ENCODE measurements at regions not wholly inside any gene's neighbourhood (a gene's known extent, or its start where the extent isn't known, plus 50 kb on each side); places are given as distances from the start of the nearest gene placed in this dataset.
A peak's percentile ranks its signal among the peaks of the same experiment; 100 is the strongest.

- DNase-seq (ENCODE audit: low read depth, low spot score), result no peak
- H3K36me3 ChIP-seq (ENCODE audit: control insufficient read depth, insufficient read depth, low read length), result no peaks in the 10 kb centered on the region
- no peaks in the 10 kb centered on the region for H3K4me1 ChIP-seq (ENCODE audit: control insufficient read depth, insufficient read depth, low read length)
- WGBS (ENCODE audit: insufficient coverage, insufficient read length), result 100% methylated on average over 1 of the region's 6 CpGs
- no peak overlapping the region for H3K27ac ChIP-seq (ENCODE audit: low read length)
- H3K4me3 ChIP-seq (ENCODE audit: low read length), result no peak overlapping the region
- no peaks in the 10 kb centered on the region; the same call in 1 of the 2 replicates for H3K9me3 ChIP-seq (ENCODE audit: control insufficient read depth, insufficient read depth, low read length)
- H3K27me3 ChIP-seq (ENCODE audit: control insufficient read depth, insufficient read depth, low read length), result no peaks in the 10 kb centered on the region
These were observed 642.2 kb downstream of the IQCM start for GRCh38 chr4:149173241-149174013.

GRCh38 chr4:149168645-149169044 lies 647.0 kb downstream of the IQCM start:
- H3K27me3 ChIP-seq (ENCODE audit: control insufficient read depth, insufficient read depth, low read length), result no peaks in the 10 kb centered on the region
- WGBS (ENCODE audit: insufficient coverage, insufficient read length), result no CpG with 5 or more reads among the region's 2 CpGs
- H3K4me3 ChIP-seq (ENCODE audit: low read length), result no peak overlapping the region
- DNase-seq (ENCODE audit: low read depth, low spot score), result no peak
- H3K9me3 ChIP-seq (ENCODE audit: control insufficient read depth, insufficient read depth, low read length), result no peaks in the 10 kb centered on the region; the same call in 1 of the 2 replicates
- no peaks in the 10 kb centered on the region for H3K36me3 ChIP-seq (ENCODE audit: control insufficient read depth, insufficient read depth, low read length)
- H3K4me1 ChIP-seq (ENCODE audit: control insufficient read depth, insufficient read depth, low read length), result no peaks in the 10 kb centered on the region; the same call in 1 of the 2 replicates
- H3K27ac ChIP-seq (ENCODE audit: low read length), result no peak overlapping the region

DNA sequence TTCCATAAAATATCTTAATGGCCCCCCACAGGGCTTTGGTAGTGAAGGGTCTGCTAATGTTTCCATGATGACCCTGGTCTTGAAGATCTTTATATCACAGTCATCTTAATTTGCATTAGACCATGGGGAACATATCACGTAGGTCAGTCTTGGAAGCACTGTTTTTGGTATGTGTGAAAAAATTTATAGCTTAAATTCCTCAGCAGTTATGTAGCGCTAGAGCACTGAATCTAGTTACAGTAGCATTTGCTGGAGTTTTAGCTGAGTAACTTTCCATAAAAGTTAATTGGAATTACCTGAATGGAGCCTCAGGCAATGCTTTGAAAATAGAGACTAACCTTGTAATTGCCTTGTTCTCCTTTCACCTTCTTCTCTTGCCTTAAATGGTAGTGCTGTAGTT lies 648.8 kb downstream of the IQCM start:
- no peaks in the 10 kb centered on the region for H3K36me3 ChIP-seq (ENCODE audit: control insufficient read depth, insufficient read depth, low read length)
- no peaks in the 10 kb centered on the region; the same call in 1 of the 2 replicates for H3K4me1 ChIP-seq (ENCODE audit: control insufficient read depth, insufficient read depth, low read length)
- no peaks in the 10 kb centered on the region for H3K27me3 ChIP-seq (ENCODE audit: control insufficient read depth, insufficient read depth, low read length)
- no peak overlapping the region for H3K4me3 ChIP-seq (ENCODE audit: low read length)
- no peaks in the 10 kb centered on the region for H3K9me3 ChIP-seq (ENCODE audit: control insufficient read depth, insufficient read depth, low read length)
- DNase-seq (ENCODE audit: low read depth, low spot score), result no peak
- no peak overlapping the region for H3K27ac ChIP-seq (ENCODE audit: low read length)
- WGBS (ENCODE audit: insufficient coverage, insufficient read length), result no CpG with 5 or more reads among the region's 2 CpGs

DNA sequence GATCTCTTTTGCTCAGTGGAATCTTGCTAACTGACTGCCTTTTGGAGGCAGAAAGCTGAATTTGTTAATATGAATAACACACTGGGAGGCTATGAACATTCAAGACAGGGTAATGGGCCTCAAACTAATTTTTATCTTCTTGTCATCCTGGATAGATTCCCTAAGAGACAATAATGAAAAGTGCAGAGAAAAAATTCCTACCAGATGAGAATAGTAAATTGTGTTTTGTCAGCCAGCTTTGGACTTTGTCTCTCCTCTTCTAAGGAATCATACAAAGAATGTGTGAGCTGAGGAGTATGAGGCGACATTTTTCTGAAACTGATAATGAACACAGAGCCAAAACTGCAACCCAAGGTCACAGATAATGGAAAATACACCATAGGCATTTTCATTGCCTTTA lies 649.3 kb downstream of the IQCM start:
- H3K4me3 ChIP-seq (ENCODE audit: low read length), result no peak overlapping the region
- no peaks in the 10 kb centered on the region for H3K36me3 ChIP-seq (ENCODE audit: control insufficient read depth, insufficient read depth, low read length)
- no peak overlapping the region for H3K27ac ChIP-seq (ENCODE audit: low read length)
- no peaks in the 10 kb centered on the region for H3K9me3 ChIP-seq (ENCODE audit: control insufficient read depth, insufficient read depth, low read length)
- no peaks in the 10 kb centered on the region for H3K27me3 ChIP-seq (ENCODE audit: control insufficient read depth, insufficient read depth, low read length)
- no peaks in the 10 kb centered on the region; the same call in 1 of the 2 replicates for H3K4me1 ChIP-seq (ENCODE audit: control insufficient read depth, insufficient read depth, low read length)
- DNase-seq (ENCODE audit: low read depth, low spot score), result no peak
- no CpG with 5 or more reads among the region's 1 CpG for WGBS (ENCODE audit: insufficient coverage, insufficient read length)

GRCh38 chr4:149164282-149164681 lies 651.4 kb downstream of the IQCM start:
- WGBS (ENCODE audit: insufficient coverage, insufficient read length), result no CpG with 5 or more reads among the region's 3 CpGs
- Histone ChIP-seq H3K4me1 (ENCODE audit: control insufficient read depth, insufficient read depth, low read length) (no peaks in the 10 kb centered on the region; the same call in 1 of the 2 replicates), H3K9me3 (ENCODE audit: control insufficient read depth, insufficient read depth, low read length) (no peaks in the 10 kb centered on the region), H3K36me3 (ENCODE audit: control insufficient read depth, insufficient read depth, low read length) (no peaks in the 10 kb centered on the region), H3K27me3 (ENCODE audit: control insufficient read depth, insufficient read depth, low read length) (no peaks in the 10 kb centered on the region), H3K27ac (ENCODE audit: low read length) (no peak overlapping the region), H3K4me3 (ENCODE audit: low read length) (no peak overlapping the region)
- peak; percentile 63 for DNase-seq (ENCODE audit: low read depth, low spot score)

DNA sequence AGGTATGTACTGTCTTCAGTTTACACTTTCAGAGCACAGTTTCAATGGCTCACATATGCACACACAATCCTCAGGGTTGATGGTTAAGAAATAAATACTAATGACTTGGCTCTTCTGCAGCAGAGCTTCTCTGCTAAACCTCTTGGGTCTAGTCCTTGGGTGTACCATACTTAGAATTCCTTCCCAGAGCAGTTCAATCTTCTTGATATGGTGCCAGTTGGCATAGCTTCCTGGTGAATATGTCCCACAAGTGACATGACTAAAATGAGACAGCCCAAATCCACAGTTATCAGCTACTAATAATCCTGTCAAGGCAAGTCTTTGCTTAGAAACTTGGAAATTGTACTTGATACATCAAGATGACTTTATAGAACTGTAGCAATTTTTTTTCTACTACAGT lies 654.4 kb downstream of the IQCM start:
- H3K27me3 ChIP-seq (ENCODE audit: control insufficient read depth, insufficient read depth, low read length), result no peaks in the 10 kb centered on the region
- H3K27ac ChIP-seq (ENCODE audit: low read length), result no peak overlapping the region
- no peaks in the 10 kb centered on the region; the same call in 1 of the 2 replicates for H3K4me1 ChIP-seq (ENCODE audit: control insufficient read depth, insufficient read depth, low read length)
- H3K4me3 ChIP-seq (ENCODE audit: low read length), result no peak overlapping the region
- H3K9me3 ChIP-seq (ENCODE audit: control insufficient read depth, insufficient read depth, low read length), result no peaks in the 10 kb centered on the region
- no peaks in the 10 kb centered on the region for H3K36me3 ChIP-seq (ENCODE audit: control insufficient read depth, insufficient read depth, low read length)
- DNase-seq (ENCODE audit: low read depth, low spot score), result no peak

DNA sequence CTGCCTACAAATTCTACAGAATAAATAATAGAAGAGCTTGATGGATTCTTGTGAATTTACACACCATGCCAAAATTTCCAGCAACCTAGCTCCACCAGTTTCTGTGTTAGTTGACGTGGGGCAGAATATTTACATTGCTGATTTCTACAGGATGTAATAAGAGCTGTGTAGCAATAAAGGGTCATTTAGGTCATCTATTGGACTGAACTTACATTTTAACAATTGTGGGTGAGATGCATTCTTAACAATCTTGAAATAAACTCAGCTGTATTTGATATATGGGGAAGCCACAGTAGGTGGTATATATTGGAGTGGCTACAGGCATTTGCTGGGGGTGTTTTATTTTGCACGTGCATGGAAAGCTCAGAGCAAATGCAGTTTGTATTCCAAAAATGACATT lies 655.3 kb downstream of the IQCM start:
- H3K9me3 ChIP-seq (ENCODE audit: control insufficient read depth, insufficient read depth, low read length), result no peaks in the 10 kb centered on the region
- no CpG with 5 or more reads among the region's 2 CpGs for WGBS (ENCODE audit: insufficient coverage, insufficient read length)
- no peak overlapping the region for H3K27ac ChIP-seq (ENCODE audit: low read length)
- H3K27me3 ChIP-seq (ENCODE audit: control insufficient read depth, insufficient read depth, low read length), result no peaks in the 10 kb centered on the region
- H3K4me1 ChIP-seq (ENCODE audit: control insufficient read depth, insufficient read depth, low read length), result no peaks in the 10 kb centered on the region; the same call in 1 of the 2 replicates
- H3K4me3 ChIP-seq (ENCODE audit: low read length), result no peak overlapping the region
- no peak for DNase-seq (ENCODE audit: low read depth, low spot score)
- H3K36me3 ChIP-seq (ENCODE audit: control insufficient read depth, insufficient read depth, low read length), result no peaks in the 10 kb centered on the region

DNA sequence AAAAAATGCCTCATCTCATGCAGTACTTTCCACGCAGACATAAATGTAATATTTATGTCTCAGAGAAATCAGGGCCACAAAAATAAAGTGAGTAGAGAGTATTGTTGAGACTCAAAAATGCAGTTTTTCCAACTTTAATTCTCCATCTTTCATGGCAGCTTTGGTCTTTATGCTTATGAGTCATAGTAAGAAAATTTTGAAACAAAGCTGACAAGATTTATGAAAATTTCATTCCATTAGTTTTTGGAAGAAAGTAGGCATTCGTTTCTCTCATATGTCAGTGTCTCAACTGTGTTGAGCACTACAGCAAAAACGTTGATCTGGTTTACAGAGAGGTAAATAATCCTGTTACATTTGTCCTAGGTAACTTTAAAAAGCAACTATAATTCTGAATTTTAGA lies 656.8 kb downstream of the IQCM start:
- H3K27me3 ChIP-seq (ENCODE audit: control insufficient read depth, insufficient read depth, low read length), result no peaks in the 10 kb centered on the region
- H3K27ac ChIP-seq (ENCODE audit: low read length), result no peak overlapping the region
- no peak overlapping the region for H3K4me3 ChIP-seq (ENCODE audit: low read length)
- H3K36me3 ChIP-seq (ENCODE audit: control insufficient read depth, insufficient read depth, low read length), result no peaks in the 10 kb centered on the region
- no peak for DNase-seq (ENCODE audit: low read depth, low spot score)
- WGBS (ENCODE audit: insufficient coverage, insufficient read length), result no CpG with 5 or more reads among the region's 3 CpGs
- no peaks in the 10 kb centered on the region for H3K9me3 ChIP-seq (ENCODE audit: control insufficient read depth, insufficient read depth, low read length)
- H3K4me1 ChIP-seq (ENCODE audit: control insufficient read depth, insufficient read depth, low read length), result no peaks in the 10 kb centered on the region

GRCh38 chr4:149145803-149146202 lies 669.8 kb downstream of the IQCM start:
- WGBS (ENCODE audit: insufficient coverage, insufficient read length), result no CpG with 5 or more reads among the region's 2 CpGs
- no peaks in the 10 kb centered on the region for H3K27me3 ChIP-seq (ENCODE audit: control insufficient read depth, insufficient read depth, low read length)
- no peaks in the 10 kb centered on the region for H3K36me3 ChIP-seq (ENCODE audit: control insufficient read depth, insufficient read depth, low read length)
- H3K9me3 ChIP-seq (ENCODE audit: control insufficient read depth, insufficient read depth, low read length), result no peaks in the 10 kb centered on the region
- no peak overlapping the region for H3K27ac ChIP-seq (ENCODE audit: low read length)
- no peaks in the 10 kb centered on the region for H3K4me1 ChIP-seq (ENCODE audit: control insufficient read depth, insufficient read depth, low read length)
- no peak overlapping the region for H3K4me3 ChIP-seq (ENCODE audit: low read length)
- DNase-seq (ENCODE audit: low read depth, low spot score), result no peak

GRCh38 chr4:149144060-149144459 lies 671.6 kb downstream of the IQCM start:
- Histone ChIP-seq H3K27ac (ENCODE audit: low read length) (no peak overlapping the region), H3K4me1 (ENCODE audit: control insufficient read depth, insufficient read depth, low read length) (no peaks in the 10 kb centered on the region), H3K36me3 (ENCODE audit: control insufficient read depth, insufficient read depth, low read length) (no peaks in the 10 kb centered on the region), H3K4me3 (ENCODE audit: low read length) (no peak overlapping the region), H3K27me3 (ENCODE audit: control insufficient read depth, insufficient read depth, low read length) (no peaks in the 10 kb centered on the region), H3K9me3 (ENCODE audit: control insufficient read depth, insufficient read depth, low read length) (no peaks in the 10 kb centered on the region)
- DNase-seq (ENCODE audit: low read depth, low spot score), result no peak
- WGBS (ENCODE audit: insufficient coverage, insufficient read length), result 100% methylated on average over 1 of the region's 1 CpG

- WGBS (ENCODE audit: insufficient coverage, insufficient read length), result no CpG with 5 or more reads among the region's 2 CpGs
- H3K27ac ChIP-seq (ENCODE audit: low read length), result no peak overlapping the region
- H3K4me1 ChIP-seq (ENCODE audit: control insufficient read depth, insufficient read depth, low read length), result no peaks in the 10 kb centered on the region
- no peaks in the 10 kb centered on the region for H3K27me3 ChIP-seq (ENCODE audit: control insufficient read depth, insufficient read depth, low read length)
- no peaks in the 10 kb centered on the region for H3K9me3 ChIP-seq (ENCODE audit: control insufficient read depth, insufficient read depth, low read length)
- H3K4me3 ChIP-seq (ENCODE audit: low read length), result no peak overlapping the region
- H3K36me3 ChIP-seq (ENCODE audit: control insufficient read depth, insufficient read depth, low read length), result no peaks in the 10 kb centered on the region
- DNase-seq (ENCODE audit: low read depth, low spot score), result no peak
These were observed 674.3 kb downstream of the IQCM start for GRCh38 chr4:149141391-149141790.

Measured in iPS DF 6.9 (cell line).